ENCODE measurements at regions not wholly inside any gene's neighbourhood (a gene's known extent, or its start where the extent isn't known, plus 50 kb on each side); places are given as distances from the start of the nearest gene placed in this dataset.

- no peak for TF ChIP-seq POLR2AphosphoS5 (IDR thresholded peaks at IDR 0.05; ENCODE audit: low read depth, low read length)
- no peak for TF ChIP-seq POLR2A (IDR thresholded peaks at IDR 0.05; ENCODE audit: low read depth, low read length)
Observed at GRCh38 chr13:84339456-84339855, 457.2 kb upstream of the SLITRK1 start.
